AG09319 (cell line): ENCODE measurements at regions not wholly inside any gene's neighbourhood (a gene's known extent, or its start where the extent isn't known, plus 50 kb on each side); places are given as distances from the start of the nearest gene placed in this dataset.

Experiments
- DNase-seq: peaks from one replicate; pipeline ENCODE4 v3.0.0-alpha.2; 2010; ENCODE audit warnings: low read depth; ENCODE audit errors: extremely low read depth
- CTCF ChIP-seq: IDR thresholded peaks from 2 replicates; pipeline ENCODE4 v1.5.1; 2011; ENCODE audit warnings: low read depth, mild to moderate bottlenecking, inconsistent platforms, low read length, moderate library complexity

- DNase-seq = no peak
These were observed 1785.5 kb downstream of the EFNA5 start for GRCh38 chr5:105885266-105885665.

GRCh38 chr5:105882956-105883481 lies 1787.7 kb downstream of the EFNA5 start:
- DNase-seq = no peak
- TF ChIP-seq CTCF = no peak

More at GRCh38 chr5:105885266-105885665, 1785.5 kb downstream of the EFNA5 start:
- no peak for TF ChIP-seq CTCF

GRCh38 chr5:105878402-105878801 lies 1792.3 kb downstream of the EFNA5 start:
- TF ChIP-seq CTCF = no peak

GRCh38 chr5:105877592-105877991 lies 1793.1 kb downstream of the EFNA5 start:
- no peak for TF ChIP-seq CTCF
- no peak for DNase-seq

More at GRCh38 chr5:105878402-105878801, 1792.3 kb downstream of the EFNA5 start:
- DNase-seq = no peak

GRCh38 chr5:105874316-105874715 lies 1796.4 kb downstream of the EFNA5 start:
- DNase-seq = no peak
- TF ChIP-seq CTCF = no peak

- no peak for TF ChIP-seq CTCF
- no peak for DNase-seq
These were observed 1798.0 kb downstream of the EFNA5 start for GRCh38 chr5:105872569-105873270.

- TF ChIP-seq CTCF = no peak
- no peak for DNase-seq
These were observed 1802.5 kb downstream of the EFNA5 start for GRCh38 chr5:105868038-105868780.
